Embryonic facial prominence (tissue), 1 donor: ENCODE measurements at regions not wholly inside any gene's neighbourhood (a gene's known extent, or its start where the extent isn't known, plus 50 kb on each side); places are given as distances from the start of the nearest gene placed in this dataset.
A peak's percentile ranks its signal among the peaks of the same experiment; 100 is the strongest.

ENCODE experiments used
- DNase-seq: peaks from one replicate; pipeline ENCODE4 v3.0.0-alpha.2; 2016; ENCODE audit errors: extremely low spot score

DNA sequence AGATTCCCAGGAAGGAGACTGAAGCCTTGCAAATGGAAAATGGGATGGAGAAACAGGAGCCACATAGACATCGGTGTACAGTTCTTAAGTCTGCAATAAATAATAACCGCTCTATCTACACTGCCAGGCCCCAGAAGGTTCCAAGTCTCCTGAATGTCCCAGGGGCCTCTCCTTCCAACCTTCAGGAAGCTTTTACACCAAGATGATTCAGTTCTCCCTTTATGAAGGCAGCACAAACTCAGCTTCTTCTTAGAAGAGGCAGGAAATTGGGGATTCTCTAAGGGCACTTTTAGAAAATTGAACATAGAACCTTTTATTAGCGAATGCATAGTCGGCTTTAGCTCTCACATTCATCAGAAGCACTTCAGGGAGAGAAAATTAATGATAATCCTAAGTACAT is 130.8 kb upstream of the LYZL1 start:
- DNase-seq = no peak

DNA sequence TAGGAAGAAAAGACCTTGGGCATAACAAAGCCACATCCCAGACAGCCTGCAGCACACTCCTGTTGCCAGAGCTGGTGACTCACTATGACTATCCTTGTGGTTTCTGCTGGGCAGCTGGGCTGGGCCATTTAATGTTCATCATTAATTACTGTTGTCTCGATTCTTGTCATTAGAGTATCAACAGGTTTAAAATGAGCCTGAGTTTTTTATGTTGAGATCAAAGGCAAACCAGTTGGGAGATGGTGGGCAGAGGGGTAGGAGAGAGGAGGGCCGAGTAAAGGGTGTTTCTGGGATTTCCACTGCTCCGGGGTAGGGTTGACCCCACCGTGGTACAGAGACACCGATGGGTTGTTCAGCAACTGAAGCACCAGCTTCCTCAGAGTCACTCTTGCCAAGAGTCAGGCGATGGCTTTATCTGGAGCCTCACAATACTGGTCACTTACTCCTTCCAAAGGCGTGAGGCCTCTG is 128.7 kb upstream of the LYZL1 start:
- no peak for DNase-seq

DNA sequence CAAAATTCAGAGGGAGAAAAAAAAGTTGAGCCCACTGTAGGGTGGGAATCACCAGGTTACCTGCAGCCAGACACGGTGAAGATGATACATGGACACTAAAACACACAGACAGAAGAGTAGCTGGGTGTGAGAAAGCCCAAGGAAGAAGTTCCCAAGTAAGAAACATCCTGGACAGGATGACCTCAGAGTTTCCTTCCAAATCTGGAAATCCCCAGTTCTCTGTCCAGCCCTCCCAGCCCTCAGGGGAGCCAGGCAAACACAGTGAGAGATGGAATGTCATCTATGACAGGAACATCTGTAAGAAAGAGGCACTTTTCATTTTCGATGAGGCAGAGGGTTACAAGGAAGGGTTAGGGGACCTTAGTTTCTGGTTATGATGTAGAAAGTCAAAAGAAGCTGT is 125.1 kb upstream of the LYZL1 start:
- DNase-seq = no peak

DNA sequence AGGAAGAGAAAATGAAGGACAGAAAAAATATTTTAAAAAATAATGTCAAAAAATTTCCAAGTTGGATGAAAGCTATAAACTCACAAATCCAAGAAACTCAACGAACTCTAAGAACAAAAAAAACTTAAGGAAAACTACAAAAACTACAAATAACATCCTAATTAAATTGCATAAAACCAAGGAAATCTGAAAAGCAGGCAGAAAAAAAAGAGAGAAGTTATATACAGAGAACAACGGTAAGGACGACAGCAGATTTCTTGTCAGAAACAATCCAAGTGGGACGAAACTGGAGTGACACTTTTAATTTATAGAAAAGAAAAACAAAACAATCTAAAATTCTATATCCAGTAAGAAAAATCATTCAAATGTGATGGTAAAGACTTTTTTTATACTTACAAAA is 122.2 kb upstream of the LYZL1 start:
- DNase-seq = no peak

DNA sequence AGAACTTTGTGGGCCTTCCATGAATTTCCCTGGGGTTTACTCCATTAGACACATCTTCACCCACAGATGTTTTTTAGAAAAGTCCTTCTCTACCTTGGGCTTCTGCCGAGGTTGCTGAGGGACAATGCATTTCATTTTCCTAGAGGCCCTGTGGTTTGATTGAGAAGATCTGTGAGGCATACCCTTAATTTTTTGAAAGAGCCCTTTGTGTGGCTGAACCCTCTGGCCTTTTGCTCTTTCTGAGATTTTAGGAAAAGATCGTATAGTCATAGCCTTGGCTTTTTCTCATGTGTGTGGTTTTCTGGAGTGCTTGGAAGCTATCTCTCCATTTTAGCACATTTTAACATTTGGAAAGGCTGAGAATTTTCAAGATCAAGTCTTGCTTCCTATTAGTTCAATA is 119.8 kb upstream of the LYZL1 start:
- no peak for DNase-seq

DNA sequence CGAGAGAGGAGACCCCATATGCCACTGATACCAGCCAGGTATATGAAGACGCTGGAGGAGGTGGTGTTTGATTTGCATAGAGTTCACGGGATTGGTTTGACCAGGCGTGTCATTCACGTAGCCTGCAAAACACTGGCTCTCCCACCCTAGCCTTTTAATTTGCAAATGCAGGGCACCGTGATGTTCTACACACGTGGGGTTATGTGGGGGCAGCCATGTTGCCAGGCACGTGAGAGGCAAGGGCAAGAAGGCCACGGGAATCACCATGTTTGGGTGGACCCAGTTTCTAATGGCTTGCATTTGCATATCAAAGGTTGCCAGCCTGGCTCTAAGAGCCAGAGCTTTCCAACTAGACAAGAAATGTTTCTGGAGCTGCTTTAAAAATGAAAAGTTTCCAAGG is 117.2 kb upstream of the LYZL1 start:
- DNase-seq = no peak

DNA sequence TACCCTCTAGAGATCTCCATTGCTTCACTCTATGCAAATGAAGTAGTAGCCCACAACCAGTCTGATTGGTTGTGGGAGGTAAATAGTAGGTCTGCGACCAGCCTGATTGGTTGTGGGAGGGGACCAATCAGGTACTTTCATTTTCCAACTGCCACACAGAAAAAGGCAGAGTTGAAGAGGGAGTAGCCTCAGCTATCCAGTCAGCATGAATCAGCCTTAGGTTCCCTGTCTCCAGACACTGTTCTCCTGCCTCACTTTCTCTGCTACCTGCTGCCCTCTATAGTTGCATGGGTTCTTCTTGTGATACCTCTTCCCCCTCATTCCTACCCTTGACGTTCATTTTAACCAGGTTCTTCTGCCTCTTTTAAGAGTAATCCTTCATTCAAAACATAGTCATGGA is 114.5 kb upstream of the LYZL1 start:
- no peak for DNase-seq

DNA sequence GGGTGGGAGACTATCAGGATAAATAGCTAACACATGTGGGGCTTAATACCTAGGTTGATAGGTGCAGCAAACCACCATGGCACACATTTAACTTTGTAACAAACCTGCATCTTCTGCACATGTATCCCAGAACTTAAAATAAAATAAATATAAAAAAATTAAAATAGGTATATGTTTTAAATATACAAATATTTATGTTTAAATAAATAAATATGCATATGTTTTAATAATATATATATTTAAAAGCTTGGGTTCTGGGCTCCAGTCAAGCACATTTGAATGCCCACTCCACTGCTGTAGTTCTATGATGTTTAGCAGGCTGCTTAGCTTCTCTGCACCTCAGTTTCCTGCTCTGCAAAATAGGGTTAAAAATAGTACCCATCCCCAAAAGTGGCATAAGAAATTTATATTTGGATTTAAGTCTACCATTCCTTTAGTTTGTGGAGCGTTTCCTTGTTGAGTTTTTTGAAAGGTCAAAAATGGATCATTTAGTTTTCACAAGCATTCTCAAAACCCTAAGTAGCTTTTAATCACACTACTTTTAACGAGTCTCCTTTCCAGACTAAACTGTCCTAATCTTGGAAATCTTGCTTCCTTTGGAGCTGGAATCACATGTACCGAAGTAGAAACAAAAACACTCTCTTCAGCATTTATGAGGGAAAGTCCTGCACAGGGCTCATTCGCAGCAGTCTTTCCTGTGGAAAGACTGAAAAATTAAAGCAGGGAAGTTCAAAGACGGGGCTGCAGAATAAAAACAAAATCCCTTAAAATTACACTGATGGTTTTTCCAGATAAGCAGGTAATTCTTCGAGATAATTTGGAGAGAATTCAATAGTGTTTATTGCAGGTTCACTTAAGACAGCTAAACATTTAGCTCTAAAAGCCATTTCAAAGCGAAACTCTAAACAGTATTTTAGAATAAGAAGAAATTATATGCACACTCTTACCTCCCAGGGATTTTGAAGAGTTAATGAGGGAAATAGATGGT is 111.7 kb upstream of the LYZL1 start:
- DNase-seq = no peak

DNA sequence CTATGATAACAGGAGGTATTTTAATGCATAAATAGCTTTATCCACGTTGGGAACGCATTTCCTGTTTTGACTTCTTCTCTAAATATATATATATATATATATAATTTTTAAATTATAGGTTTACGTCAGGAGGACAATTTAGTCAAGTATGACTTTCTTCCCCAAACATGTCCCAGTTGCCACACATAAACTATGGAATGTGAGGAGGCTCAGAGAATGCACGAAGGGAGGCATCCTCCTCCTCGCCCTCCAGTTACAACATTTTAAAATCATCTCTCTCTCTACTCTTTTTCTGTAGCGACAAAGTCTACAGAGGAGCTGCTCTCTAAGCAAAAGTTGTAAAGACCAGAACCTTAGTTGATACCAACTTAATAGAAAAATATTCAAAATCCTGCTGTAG is 106.9 kb upstream of the LYZL1 start:
- DNase-seq = no peak

DNA sequence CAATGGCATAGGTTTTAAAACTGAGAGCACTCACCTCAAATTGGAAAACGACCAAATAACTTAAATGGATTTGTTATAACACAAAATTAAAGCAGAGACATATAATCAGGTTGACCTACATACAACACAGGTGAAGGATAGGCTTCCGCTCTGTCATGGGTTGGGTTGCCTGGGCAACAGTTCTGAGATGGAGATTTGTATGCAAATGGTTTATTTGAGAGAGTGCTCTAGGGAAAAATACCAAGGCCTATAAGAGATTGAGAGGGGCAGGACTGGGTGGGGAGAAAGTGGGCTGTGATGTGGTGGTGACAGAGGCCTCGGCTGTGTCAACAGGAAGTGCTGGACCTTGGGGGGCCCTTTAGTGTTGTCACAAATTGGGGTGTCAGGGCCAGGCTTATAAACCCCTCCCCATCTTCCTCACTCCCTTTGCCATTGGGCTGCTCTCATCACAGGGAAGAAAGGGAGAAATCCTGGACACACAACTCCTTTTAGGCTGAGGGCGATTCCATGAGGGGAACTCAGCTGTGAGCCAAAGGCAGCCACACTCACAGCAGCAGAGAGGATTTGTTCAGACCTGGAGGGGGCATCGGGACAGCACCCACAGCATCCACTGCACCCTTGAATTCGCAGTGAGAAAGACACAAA is 105.4 kb upstream of the LYZL1 start:
- no peak for DNase-seq

DNA sequence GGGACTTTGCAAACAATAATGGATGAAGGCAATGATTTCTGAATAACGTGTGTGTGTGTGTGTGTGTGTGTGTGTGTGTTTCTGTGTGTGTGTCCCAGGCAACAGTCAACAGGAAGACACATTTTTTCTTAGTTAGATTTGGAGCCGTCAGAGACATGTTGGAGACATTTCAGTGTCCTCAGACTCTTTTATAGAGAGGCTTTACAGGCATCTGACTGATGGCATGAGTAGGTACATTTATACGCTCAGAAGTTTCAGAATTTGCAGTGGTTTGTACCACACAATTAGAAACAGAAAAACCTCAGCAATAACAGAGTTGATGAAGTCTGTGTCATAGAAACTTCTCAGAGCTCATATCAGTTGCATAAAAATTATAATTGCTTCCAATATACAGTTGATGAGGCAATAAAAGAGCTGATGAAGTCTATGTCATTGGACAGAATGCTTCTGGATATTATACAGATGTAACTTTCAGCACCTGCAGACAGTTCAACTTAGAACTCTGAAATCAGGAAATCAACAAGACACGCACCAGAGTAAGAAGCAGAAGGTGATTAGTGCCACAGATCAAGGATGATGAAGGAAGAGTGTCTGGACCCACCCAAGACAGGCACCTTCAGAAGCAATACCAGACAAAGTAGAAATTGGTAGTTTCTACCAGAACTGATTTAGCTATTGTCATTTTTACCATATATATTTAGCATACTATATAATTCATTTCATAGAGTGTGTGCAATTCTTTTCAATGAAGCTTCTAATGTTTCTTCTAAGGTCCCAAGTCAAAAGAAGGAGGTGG is 104.5 kb upstream of the LYZL1 start:
- DNase-seq = no peak

DNA sequence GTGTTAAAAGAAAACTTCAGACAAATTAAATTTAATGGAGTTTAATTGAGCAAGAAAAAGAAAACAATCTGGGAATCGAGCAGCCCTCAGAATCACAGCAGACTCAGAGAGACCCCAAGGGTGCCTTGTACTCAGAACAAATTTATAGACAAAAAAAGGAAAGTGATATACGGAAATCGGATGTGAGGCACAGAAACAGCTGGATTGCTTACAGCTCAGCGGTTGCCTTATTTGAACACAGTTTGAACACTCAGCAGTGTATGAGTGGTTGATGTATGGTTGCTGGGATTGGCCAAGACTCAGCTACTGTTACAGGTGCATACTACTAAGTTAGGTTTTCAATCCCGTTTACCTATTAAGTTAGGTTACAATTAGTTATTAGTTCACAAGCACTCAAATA is 103.8 kb upstream of the LYZL1 start:
- no peak for DNase-seq

DNA sequence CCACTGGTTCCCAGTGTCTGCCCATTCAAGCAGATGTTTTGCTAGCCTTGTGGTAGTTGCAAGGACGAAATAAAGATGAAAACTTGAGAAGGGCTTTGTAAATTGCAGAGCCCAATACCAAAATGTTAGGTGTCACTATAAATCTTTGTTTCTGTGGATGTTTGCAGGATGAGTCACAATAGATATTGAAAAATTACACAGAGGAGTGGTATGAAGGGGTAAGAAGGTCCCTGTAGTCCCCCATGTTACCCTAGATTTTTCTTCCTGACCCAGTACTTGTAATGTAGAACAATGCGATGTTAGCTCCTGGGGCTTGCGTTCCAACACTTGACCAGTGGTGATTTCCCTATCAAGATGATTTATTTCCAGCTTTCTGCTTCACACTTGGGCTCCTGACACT is 102.6 kb upstream of the LYZL1 start:
- DNase-seq = no peak

DNA sequence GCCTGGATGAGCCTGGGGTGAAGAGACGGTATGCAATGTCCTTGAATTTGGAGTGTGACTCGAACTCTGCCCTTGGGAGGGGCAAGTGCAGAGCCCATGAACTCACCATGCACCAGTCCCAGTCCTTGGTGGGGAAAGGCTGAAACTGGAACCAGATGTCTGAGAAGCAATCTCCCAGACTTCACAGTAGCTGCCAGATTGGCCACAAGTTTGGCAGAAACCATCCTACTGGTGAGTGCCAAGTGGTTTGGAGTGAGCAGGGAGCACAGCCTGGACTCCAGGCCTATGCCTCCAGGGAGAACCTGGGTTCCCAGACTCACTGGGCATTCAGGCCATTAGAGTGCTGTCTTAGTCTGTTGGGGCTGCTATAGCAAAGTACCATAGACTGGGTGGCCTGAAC is 99.6 kb upstream of the LYZL1 start:
- DNase-seq = no peak

DNA sequence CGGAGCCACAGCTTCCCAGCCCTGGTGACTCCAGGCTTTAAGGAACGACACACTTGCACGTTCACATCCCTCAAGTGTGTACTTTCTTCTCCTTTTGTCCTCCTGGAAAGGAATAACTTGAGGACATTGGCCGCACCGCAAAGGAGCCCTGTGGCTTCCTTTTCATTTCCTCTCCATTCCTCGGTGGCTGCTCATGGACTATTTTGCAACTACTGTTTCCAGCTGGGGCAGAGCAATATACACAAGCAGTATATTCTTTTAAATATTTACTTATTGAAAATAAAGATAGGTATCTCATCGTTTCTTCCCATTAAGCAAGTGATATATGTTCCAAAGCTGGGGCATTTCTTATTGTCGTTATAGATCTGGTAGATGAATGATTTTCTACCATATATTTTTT is 97.2 kb upstream of the LYZL1 start:
- DNase-seq = no peak

DNA sequence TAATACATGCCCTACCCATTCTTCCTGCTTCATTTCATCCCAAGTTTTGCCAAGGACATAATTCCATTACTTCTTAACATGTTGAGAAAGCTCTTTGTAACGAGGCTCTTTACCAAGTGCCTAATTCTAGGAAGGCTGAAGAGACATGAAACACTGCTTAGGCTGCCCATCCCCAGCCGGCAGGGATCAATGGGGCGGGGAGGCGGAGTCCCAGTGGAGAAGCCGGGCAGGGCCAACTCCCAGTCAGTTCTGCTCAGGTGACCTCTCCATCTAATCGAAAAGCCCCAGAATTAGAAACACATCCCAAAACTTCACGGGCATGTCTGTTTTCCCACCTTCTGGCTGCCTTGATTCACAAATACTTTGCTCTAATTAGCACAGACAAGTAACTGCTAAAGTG is 89.5 kb upstream of the LYZL1 start:
- DNase-seq = no peak

DNA sequence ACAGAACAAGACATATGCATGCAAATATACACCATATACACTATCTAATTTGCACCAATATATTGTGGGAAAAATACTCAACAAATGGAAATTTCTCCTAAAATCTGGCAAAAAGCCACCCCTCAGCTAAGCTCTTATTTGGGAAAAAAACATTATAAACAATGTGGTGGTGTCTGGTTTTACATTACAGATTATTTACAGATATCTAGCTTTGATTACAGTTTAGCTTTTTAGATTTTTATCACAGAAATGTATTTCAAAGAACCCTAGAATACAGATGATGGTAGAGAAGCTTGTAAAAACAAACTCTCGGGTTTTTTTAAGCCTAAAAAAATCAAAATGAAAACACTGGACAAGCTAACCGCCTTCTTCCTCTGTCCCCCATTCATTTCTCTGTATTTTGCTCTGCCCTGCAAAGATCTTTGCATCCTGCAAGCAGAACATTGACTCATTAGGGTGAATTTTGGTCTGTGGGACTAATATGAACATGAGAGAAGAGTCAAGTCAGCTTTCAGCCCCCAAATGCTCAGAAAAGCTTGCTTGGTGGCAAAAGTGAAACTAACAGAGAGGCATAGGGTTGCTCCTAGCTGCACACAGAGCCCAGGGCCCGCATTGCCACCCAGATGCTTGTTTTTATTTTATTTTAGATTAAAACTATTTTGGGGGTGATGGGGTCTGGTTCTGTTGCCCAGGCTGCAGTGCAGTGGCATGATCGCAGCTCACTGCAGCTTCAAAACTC is 88.8 kb upstream of the LYZL1 start:
- no peak for DNase-seq

DNA sequence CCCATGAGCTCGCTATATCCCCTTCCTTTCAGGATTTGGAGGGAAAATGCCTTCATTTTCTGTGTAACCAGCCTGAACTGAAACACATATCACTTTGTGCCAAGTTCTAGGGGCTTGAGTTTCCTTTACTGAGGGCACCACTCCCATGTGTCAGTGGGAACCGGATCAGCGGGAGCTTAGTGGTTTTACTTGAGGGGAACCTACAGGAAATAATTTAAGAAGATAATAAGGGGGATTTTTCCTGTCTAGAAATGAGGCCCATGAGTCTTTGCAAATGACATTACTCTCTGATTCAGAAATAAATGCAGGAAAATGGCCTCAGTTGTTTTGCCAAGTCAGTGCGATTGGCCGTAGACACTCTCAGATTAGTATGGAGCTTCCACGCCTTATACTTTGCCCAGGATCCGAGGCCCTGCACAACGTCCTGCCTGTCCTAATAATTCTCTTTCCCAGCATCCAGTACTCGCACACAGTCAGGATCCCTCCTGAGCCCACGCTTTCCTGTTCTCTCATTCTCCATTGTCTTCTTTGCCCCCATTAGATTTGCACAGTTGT is 86.4 kb upstream of the LYZL1 start:
- peak; percentile 57 for DNase-seq

DNA sequence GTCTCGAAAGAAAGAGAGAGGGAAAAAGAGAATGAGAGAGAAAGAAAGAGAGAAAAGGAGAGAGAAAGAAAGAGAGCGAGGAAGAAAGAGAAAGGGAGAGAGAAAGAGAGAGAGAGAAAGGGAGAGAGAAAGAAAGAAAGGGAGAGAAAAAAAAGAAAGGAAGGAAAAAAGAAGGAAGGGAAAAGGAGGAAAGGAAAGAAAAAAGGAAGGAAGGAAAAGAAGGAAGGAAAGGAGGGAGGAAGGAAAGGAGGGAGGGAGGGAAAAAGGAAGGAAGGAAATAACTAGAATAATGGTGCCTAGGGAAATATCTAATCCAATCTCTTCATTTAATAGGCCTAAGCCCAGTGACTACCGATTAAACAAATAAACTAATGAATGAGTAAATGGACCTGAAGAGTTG is 85.4 kb upstream of the LYZL1 start:
- no peak for DNase-seq

DNA sequence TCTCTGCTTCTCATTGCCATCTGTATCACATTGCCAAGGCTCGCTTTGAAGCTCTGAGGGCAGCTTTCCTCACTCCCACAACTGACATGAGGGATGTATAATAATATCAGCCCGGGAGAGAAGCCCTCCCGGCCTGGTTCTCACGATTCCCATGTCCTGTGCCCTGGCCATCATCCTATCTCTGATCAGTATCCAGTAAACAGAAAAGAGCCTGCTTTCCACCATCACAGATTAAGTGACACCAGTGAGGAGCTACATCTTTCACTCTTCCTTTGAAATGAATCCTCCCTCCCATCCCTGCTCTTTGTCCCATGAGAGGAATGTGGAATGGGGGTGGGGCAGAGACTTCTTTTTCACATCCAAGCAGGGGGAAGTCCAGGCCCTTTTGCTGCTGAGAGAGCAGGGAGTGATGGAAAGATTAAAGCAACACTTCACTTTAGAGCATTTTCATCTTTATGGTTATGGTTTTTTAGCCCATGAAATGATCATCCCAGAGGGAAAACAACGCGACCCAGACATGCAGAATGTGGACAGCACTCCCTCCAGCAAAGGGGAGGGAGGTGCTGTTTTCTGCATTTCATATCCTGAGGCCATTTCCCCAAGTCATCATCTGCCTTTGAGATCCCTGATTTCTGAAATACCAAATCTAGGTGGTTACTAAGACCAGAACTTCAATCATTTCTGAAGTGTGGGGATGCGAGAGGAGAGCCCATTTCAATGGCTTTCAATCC is 84.6 kb upstream of the LYZL1 start:
- DNase-seq = no peak

DNA sequence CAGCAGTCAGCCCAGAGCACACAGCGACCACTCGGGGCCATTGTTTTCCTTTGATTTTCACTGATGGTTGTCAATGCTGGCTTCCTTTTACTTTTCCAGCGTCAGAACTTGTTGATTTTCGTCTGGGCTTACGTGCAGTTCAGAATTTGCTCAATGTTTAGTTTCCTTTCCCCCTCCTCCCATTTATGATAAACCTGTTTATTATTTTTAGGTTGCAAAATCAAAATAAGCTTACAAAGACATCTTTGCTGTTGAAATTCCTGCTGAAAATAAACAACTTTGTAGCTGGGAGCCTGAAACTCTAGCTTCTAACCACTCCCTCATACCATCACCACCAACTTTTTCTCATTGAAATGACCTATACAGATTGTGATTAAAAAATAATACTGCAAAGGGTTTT is 83.1 kb upstream of the LYZL1 start:
- DNase-seq = no peak
